Middle frontal gyrus (tissue), 1 donor: ENCODE measurements at regions not wholly inside any gene's neighbourhood (a gene's known extent, or its start where the extent isn't known, plus 50 kb on each side); places are given as distances from the start of the nearest gene placed in this dataset.
"Not testable (repeated sequence)": the region's sequence is repeated elsewhere in the genome, so short reads cannot be mapped to it uniquely, and the experiment has no call there.

ENCODE experiments used
- DNase-seq: peaks from one replicate; pipeline ENCODE4 v3.0.0-alpha.2; 2015; ENCODE audit warnings: low spot score; ENCODE audit errors: extremely low spot score

DNA sequence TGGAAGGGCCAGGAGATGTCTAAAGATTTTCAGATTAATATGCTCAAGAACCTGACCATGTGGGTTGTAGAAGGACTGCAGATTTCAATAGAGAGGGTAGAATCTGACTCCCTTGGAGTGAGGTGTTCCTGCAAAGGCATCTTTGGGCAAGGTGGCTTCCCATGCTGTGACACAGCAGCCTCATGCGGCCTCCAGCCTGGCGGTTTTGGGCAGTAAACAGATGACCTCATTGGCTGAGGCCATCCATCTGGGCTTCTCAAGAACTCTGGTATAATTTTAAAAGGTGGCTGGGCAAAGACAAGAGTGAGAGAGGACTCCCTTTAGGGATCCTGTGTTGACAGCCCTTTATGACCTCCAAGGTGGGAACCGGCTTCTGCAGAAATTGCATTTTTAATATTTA is 90.3 kb upstream of the ERCC6L2 start:
- no peak for DNase-seq

DNA sequence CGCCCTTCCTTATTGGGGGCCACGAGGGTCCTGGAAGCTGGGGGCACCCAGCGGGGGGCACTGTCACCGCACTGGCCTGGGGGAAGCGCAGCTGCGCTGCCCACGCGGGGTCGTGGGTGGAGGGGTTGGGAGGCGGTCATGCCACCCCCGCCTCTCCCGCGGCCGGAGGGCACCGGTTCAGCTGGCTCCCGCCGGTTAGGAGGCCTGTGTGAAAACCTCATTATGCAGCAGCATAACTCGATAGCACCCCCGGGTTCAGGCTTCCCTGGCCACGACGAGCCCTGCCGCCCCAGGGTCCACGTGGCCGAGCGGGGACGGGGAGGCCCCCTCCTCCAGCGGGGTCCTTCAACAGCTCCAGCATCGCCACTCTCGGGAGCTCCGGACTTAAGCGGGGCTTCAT is 91.2 kb upstream of the ERCC6L2 start:
- DNase-seq, result no peak

DNA sequence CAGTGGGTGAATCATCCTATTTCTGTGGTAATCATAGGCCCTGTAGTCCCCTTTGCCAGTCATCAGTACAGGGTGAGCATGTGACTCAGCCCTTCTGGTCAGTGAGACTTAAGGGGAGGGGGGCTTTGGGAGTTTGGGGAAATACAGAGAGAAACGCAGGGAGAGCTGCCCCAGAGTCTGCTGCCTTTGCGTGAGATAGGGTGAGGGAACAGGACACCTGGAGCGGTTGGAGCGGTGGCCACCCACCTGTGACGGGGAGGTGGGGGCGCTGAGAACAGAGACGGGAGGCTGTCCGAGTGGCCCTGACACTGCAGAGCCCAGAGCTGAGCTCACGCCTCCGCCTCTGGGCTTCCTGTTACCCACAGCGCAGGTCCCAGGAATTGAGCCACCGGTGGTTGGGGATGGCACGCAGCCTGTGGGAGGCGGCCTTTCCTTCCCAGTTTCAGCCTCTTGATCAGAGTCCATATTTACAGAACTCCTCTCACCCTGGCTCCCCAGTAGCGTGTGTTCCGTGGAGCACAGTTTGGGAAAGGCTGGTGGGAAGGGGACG is 92.0 kb upstream of the ERCC6L2 start:
- no peak for DNase-seq

DNA sequence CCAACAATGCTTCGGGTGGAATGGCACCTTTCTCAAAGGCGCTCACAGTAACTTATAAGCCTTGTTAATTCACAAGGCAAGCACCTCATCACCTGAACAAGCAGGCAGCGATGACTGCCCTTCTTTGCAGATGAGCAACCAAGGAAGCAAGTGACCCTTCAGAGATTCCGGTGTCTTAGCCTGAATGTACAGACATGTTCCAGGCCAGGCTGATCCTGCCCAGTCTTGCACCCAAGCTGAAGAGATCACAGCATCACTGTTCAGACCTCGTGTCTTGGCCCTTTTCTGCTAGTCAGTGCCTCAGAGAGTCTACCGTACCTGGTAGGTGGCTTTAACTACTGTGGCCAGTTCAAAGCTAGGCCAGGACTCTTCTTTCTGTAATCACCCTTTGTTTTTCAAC is 94.7 kb upstream of the ERCC6L2 start:
- DNase-seq, result no peak

DNA sequence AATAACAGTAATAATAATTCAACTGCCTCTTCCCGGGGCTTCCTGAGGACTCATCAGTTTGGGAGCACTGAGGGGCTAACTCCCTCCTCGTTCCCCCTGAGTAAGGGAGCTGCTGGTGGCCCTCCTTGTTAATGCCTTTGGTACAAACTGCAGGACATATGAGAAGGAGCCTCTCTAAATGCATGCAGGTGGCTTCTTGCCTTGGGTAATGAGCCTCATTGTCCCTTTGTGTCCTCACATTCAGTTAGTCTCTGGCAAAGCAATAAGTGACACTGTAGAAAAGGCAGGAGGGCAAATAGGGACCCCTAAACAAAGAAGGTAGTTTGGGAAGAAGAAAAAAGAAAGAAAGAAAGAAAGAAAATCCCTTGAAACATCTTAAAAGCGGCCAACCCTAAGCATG is 95.4 kb upstream of the ERCC6L2 start:
- no peak for DNase-seq

DNA sequence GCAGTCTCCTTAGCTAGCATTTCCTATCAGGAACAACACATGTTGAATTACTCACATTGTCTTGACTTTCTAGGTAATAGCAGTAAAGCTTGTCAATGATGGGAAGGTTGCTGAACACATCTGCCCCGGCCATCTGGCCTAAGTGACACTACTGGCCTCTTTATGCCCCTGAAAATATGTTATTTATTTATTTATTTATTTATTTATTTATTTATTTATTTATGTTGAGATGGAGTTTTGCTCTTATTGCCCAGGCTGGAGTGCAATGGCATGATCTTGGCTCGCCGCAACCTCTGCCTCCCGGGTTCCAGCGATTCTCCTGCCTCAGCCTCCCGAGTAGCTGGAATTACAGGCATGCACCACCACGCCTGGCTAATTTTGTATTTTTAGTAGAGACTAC is 95.9 kb upstream of the ERCC6L2 start:
- DNase-seq, result not testable (repeated sequence)

DNA sequence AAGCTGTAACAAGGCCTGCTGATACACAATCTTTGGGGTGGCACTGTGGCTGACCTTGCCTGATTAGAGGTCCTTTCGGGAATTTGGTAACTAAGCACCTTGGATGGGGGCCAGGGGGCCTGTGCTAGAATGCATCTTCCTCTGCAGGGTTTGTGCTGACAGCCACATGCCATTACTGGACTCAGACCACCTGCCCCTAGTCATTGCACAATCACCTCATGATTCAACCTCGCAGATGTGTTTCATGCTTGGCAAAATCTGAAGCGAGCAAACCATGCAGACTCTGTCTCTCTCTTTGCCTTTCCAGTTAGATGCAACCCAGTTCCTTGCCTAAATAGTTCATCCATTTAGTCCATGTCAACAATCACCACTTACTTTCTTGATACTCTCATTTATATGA is 96.5 kb upstream of the ERCC6L2 start:
- no peak for DNase-seq

DNA sequence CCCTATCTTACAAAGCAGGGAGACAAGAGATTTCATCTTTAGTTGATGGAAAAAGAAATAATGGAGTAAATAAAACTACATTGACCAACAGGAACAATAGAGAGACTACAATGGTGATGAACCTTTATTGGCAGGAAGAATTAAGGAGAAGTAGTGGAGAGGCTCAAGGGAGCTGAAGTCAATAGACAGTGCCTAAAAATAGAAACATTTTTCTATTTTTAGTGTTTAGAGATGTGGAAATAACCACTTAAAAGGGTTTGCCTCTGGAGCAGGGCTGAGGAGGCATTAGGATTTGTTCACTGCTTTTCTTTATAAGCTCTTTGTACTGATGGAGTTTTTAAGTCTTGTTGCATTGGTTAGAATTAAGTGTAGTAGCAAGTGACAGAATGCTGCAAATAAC is 98.4 kb upstream of the ERCC6L2 start:
- DNase-seq, result no peak

DNA sequence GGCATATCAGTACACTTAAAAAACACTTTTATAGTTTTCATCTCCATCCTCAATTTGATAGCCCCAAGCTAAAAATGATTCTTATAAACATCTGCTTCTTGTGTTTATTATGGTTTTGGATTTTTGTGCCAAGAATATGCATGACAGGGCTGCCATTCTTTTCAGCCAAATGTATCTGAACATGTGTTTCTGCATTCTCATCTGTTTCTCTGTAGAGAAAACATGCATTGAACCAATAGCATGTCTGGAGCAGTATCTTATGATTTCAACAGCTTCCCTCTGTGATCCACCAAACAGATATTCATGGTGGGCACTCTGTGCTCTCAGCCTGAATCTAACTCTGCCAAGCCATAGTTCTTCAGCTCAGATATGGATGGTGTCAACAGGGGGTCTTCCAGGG is 99.3 kb upstream of the ERCC6L2 start:
- DNase-seq, result no peak

DNA sequence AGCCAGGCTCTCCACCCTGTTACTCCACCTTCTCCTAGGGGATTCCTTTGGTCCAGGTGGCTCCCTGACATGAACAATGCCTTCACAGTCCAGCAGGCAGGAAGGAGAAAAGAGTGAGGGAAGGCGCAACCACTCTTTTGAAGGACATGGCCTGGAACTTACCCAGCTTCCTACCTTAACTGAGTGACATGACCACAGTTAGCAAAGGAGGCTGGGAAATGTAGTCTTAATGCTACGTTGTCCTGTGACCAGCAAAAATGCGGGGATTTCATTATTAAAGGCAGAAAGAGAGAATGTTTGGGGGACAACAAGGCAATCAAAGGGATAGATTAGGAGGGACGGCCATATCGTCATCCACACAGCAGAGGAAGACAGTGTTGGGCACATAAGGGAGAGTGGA is 100.3 kb upstream of the ERCC6L2 start:
- no peak for DNase-seq

DNA sequence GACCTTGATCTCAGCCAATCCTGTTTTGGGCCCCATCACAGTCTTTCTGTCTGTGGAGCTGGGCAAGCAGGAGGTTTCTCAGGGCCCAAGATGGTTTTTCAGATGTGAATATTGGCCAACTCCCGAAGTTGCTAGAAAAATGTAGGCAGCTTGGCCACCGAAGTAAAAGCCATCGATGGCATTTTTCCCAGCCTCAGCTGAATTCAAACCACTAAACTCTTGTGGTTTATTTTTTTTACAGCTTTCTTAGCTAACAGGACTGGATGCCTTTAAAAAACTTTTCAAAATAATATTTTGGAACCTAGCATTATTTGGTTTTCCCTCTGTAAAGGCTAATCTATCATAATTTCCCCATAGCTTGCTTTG is 102.5 kb upstream of the ERCC6L2 start:
- no peak for DNase-seq

DNA sequence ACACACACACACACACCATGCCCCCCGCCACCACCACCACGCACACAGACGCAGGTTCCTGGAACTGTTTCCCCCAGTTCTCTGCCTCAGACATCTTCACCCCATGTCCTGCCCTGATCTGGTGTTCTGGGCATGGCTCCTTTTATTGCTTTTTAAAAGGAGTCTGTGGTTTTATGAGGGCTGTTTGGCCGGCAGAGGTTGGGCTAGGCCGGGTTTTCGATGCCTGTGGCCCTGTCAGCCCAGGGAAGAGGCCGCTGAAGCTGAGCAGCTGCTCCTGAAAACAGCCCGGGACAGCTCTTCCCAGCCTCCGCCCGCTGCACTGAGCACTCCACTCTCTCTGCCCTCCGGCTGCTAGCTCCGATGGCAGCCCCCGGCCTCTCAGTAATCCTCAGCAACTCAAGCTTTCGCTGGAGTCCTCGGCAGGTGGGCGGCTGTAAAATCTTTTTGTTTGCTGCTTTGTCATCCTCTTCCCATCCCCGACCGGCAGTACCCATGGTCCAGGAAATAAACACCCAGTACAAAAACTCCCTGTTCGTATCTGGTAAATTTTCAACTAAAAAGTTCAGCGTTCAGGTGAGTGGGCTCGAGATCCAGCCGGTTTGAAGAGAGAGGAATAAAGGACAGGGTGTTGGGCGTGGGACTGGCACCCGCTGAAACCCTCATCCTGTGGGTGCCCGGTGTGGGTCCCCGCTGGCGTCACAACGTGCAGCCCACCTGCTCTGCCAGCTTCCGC is 103.0 kb upstream of the ERCC6L2 start:
- DNase-seq, result no peak

DNA sequence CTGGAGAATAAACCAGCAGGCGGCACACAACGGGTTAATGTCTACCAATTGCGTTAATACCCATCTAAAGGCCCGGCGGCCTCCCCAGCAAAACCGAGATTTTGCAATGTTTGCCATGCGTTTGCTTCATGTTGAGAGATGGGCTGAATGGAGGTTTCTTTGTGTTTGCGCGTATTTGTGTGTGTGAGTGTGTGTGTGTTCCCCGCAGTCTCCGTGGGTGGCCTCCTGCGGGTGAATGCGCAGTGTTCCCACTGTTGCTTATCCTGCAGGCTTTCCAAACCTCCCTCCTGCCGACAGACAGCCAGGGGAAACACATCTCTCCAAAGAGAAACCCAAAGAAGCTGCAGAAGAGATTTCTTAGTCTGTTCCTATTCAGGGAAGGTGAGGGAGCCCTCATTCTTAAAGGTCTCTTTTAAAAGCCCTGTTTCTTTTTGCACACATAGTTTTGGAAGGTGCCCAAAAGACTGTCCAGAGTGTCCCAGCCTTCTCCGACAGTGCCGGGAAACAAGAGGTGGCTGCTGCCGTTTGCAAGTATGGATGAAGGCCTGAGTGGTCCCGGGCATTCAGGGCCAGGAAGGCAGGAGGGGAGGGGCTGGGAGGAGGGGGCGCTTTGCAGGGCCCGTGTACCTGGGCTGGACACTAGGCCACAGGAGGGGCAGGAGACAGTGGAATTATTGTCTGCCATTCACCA is 103.8 kb upstream of the ERCC6L2 start:
- no peak for DNase-seq

DNA sequence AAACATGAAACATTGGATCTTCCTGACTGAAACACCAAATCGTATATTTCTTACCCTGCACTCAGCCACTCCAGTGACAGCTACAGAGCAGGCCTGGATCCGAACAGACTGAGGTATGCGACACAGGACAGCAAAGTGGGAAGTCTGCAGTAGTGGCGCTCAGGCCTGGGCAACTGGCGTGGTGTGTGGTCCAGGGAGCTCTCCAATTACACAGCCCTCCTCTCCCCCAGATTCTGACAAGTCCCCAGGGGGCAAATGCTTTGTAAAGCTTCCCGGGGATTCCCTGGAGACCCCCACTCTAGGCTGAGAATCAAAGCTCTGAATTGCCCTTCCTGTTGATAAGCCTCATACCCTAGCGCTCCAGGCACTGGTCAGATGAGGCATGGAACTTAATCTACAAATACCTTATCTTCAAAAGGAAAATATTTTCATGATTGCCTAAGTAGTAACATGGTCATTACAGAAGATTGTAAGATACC is 104.8 kb upstream of the ERCC6L2 start:
- DNase-seq, result no peak

DNA sequence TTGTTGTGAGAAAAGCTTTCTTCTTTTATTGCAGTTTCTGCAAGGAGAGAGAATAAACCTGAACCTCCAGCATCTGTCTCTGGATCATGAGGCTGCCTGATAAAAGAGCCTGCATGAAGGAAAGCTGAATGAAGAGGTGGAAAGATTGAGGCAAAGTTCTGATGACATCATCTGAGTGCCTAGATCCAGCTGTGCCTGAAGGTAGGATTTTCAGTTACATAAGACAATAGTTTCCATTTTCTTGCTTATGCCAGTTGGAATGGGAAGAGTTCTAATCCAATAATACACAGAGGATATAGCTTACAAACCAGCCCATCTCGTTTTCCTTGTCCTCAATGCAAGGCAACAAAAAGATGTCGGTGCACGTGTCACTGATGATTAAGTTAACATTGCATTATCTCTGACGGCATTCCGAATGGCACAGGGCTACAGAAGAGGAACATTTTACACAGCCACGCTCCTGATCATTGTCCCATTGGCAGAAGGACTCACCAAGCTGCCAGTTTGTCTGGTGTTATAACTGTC is 105.5 kb upstream of the ERCC6L2 start:
- no peak for DNase-seq

DNA sequence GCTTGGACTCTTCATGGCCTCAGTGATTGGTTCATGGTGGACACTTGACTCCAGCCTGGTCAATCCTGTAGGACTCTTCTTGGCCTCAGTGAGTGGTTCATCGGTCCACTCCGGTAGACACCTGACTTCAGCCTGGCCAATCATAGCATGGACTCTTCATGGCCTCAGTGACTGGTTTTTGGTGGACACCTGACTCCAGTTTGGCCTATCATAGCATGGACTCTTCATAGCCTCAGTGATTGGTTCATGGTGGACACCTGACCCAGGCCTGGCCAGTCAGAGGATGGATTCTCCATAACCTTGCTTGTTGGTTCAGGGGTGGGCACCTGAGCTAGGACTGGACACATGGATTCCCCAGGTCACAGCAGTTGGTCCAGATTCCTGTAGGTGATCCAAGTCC is 106.0 kb upstream of the ERCC6L2 start:
- no peak for DNase-seq

DNA sequence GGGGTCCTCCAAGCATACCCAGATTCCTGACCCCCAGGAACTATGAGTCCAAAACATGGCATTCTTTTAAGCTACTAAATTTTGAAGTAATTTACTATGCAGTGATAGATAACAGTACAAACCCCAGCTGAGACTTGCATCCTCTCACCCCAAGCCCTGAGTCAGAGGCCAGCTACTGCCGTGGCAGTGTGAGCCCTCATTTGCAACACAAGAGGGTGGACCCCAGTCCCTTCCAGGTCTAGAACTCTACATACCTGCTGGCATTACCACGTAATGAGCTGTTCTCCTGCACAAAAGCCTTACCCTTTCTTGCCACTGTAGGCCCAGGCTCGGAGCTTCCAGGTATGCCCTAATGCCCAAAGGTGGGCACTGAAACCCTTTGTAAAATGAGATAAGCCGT is 108.6 kb upstream of the ERCC6L2 start:
- DNase-seq, result no peak

DNA sequence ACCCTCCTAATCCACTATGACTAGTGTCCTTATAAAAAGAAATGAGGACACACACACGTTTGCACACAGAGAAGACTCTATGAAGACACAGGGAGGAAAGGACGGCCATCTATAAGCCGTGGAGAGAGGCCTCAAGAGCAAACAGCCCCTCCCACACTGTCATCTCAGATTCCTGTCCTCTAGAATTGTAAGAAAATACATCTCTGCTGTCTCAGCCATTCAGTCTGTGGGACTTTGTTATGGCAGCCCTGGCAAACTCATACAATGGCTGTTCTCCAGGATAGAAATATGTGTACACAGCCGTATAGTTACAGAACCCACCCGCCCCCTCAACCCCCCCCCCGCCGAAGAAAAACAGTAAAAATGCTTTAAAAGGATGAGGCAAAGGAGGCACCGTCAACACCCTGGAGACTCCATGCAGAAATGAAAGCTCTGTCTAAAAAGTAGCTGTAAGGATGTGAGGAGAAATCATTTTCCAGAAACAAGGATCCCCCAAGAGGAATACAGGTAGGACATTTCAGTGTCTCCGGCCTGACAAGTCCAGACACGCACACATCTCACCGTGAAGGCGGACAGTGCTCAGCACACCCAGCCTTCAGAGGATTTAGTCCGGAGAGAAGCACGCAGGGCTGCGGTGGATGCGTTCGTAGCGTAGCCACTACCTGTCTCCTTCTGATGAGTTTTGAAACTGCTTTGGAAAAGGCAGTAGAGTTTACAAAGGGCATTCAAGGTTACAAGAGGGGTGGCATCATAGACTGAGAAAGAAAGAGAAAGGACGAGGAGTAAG is 110.8 kb upstream of the ERCC6L2 start:
- no peak for DNase-seq

DNA sequence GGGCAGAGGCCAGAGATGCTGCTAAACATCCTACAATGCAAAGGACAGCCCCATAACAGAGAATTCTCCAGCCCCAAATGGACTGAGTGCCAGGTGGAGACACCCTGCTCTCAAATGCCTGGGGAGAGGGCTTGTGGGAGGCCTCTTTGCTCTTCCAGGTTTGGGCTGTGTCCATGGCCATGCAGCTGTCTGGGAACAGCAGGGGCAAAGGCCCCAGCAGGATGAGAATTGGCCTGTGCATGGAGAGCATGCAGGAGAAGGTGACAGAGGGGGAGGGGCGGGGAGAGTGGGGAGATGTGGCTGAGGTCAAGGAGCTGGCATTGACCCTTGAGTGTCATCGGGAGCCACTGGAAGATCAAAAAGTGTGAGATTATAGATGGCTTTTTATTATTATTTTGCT is 111.5 kb upstream of the ERCC6L2 start:
- no peak for DNase-seq

DNA sequence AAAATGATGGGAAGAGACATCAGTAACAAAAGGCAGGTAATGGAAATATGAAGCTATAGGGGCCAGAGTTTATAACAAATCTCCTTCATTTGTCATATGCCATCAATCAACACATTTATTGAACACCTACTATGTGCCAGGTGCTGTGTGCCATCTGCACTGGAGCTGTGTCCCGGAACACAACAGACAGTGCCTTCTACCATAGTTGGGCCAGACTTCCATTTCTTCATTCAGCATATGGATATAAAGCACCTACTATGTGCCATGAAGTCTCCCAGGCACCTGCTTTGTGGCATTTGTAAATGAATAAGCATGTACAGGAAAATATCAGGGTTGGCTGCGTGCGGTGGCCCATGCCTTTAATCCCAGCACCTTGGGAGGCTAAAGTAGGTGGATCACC is 112.5 kb upstream of the ERCC6L2 start:
- DNase-seq, result no peak

DNA sequence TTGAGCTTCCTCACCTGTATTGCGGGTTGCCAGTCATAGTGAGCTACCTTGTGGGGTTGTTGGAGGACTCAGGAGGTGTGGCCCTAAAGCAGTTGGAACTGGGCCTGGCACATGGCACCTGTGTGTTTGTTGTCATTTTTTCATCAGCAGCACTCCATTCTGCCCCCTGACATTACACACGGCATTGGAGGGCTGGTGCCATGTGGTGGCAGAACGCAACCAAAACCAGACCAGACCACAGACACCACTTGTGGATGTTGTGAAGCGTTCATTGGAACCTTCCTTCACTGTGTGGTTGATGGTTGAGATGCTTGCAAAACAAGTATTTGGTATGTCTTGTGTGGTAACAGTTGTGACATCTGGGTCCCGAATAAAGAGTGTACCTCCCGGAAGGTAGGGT is 113.2 kb upstream of the ERCC6L2 start:
- DNase-seq, result no peak

DNA sequence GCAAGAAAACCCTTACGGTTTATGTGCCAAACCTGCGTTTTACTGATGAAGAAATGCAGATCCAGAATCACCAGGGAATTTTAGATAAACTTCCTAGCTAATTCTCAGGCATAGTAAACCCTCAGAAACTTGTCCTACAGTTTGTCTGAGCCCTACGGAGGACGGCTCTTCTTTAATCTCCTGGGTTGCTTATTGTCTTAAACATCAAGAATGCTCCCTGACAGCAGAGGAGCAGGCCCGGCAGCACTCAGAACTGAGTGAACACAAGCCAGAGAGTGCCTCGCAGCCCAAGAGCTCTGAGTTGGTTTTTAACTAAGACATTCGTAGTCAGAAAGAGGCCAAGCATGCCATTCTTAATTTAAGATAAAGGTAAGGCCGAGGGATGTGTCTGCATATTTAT is 114.7 kb upstream of the ERCC6L2 start:
- DNase-seq, result no peak
